ENCODE measurements at regions not wholly inside any gene's neighbourhood (a gene's known extent, or its start where the extent isn't known, plus 50 kb on each side); places are given as distances from the start of the nearest gene placed in this dataset.

GRCh38 chr14:22475381-22475780 lies 113.6 kb downstream of the DAD1 start:
- TF ChIP-seq EZH2 (IDR thresholded peaks at IDR 0.05; ENCODE audit: low read length, unreplicated experiment) (no peak), EZH2phosphoT487 (IDR thresholded peaks at IDR 0.05; ENCODE audit: borderline replicate concordance, low read length) (no peak)
- TF ChIP-seq, protein P1, sequence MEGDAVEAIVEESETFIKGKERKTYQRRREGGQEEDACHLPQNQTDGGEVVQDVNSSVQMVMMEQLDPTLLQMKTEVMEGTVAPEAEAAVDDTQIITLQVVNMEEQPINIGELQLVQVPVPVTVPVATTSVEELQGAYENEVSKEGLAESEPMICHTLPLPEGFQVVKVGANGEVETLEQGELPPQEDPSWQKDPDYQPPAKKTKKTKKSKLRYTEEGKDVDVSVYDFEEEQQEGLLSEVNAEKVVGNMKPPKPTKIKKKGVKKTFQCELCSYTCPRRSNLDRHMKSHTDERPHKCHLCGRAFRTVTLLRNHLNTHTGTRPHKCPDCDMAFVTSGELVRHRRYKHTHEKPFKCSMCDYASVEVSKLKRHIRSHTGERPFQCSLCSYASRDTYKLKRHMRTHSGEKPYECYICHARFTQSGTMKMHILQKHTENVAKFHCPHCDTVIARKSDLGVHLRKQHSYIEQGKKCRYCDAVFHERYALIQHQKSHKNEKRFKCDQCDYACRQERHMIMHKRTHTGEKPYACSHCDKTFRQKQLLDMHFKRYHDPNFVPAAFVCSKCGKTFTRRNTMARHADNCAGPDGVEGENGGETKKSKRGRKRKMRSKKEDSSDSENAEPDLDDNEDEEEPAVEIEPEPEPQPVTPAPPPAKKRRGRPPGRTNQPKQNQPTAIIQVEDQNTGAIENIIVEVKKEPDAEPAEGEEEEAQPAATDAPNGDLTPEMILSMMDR (conservative IDR thresholded peaks at IDR 0.05; ENCODE audit: low read depth, low read length), result no peak
